NCI-H2107 treated with DMSO at 0.1 percent for 48 hours (cell line): ENCODE measurements at regions not wholly inside any gene's neighbourhood (a gene's known extent, or its start where the extent isn't known, plus 50 kb on each side); places are given as distances from the start of the nearest gene placed in this dataset.
"Not testable (repeated sequence)": the region's sequence is repeated elsewhere in the genome, so short reads cannot be mapped to it uniquely, and the experiment has no call there.

Experiments used
- DNase-seq: peaks from one replicate; lab custom pipeline; 2025; ENCODE audit not compliant: unreplicated experiment; lab: John Stamatoyannopoulos, UW

DNA sequence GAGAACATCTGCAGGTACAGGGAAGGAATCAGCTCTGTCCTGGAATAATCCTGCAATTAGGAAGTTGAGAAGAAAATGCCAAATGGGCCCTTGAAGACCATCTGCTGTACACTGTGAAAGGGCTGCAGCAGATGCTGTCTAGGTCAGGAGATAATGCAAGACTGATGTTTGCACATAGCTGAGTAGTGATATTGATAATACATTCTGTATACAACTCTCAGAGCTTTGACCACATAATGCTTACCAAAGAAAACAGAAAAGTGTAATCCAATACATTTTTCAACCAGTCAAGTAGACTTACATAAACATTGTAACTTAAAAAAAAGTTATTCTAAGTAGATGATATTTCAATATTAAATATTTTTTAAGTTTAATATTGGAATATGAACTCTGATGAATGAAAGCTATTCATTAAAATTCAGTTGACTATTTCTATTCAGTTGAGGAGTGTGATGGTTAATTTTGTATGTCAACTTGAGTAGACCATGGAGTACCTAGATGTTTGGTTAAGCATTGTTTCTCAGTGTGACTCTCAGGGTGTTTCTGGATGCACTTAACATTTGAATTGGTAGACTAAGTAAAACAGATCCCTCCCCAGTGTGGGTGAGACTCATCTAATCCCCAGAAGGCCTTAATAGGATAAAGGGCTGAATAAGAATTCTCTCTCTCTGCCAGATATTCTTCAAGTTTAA, 380.1 kb upstream of the PRR16 start:
- no peak for DNase-seq

DNA sequence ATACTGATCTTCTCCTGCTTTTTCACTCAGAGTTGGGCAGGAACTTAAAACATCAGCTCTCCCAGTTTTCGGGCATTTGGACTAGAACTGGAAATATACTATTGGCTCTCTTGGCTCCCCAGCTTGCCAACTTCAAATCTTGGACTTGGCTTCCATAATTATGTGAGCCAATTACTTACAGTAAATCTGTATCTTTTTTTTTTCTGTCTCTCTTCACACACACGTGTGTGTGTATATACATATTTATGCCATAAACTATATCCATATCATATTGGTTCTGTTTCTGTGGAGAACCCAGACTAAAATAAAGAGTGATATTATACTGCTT, 379.6 kb upstream of the PRR16 start:
- DNase-seq, result no peak

- no peak for DNase-seq
These were observed 378.0 kb upstream of the PRR16 start for GRCh38 chr5:120086081-120086480.

DNA sequence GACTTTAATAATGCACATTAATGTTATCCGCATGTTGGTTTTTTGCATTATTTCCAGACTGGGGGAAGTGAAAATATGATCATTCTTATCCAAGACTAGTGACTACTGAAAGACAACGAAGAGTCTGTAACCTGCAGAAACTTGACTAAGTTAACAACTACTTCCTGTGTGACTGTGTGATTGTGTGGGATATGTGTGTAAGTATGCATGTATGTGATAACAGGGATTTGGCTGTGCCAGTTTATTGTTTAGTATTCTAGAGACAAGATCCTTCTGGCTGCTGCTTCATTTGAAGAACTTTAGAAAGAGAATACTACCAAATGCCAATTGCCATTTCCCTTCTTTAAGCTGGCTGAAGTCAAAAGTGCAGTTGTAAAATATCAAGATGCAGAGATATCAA, 375.7 kb upstream of the PRR16 start:
- DNase-seq, result no peak

DNA sequence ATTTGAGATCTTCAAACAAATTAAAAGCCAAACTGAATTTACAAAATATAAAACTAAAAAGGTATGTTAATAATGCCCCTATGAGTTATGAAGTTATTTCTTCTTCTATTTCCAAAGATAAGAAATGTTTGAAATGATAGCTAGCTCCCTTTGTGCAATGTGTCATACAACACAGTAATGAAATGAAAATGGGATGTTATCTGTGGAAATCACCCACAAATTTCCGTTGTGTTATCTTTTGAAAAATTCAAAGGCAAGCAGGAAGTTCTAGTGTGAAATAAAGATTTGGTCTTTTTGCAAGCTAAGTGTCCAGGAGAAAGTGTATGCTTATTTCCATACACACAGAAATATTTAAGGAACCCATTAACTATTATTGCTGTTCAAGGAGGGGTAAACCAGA, 375.3 kb upstream of the PRR16 start:
- DNase-seq, result no peak

GRCh38 chr5:120091376-120091948, 372.6 kb upstream of the PRR16 start:
- DNase-seq, result no peak

DNA sequence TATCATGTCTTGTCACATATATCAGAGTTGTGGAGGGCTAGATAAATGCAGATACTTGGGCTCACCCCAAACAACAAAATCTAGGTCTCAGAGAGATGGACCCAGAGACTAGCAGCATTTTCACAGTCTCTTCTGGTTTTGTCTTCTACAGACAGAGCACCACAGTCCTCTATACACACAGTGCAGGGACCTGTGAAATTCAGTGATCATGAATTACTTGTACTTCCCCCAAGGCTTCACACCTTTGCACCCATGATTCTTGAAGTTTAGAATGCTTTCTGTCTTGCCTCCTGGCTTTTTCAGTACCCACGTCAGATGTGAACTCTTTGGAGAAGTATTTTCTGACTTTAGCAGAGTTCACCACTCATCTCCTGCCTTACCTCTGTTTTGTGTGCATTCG, 371.5 kb upstream of the PRR16 start:
- no peak for DNase-seq

- no peak for DNase-seq
These were observed 370.9 kb upstream of the PRR16 start for GRCh38 chr5:120093178-120093577.

DNA sequence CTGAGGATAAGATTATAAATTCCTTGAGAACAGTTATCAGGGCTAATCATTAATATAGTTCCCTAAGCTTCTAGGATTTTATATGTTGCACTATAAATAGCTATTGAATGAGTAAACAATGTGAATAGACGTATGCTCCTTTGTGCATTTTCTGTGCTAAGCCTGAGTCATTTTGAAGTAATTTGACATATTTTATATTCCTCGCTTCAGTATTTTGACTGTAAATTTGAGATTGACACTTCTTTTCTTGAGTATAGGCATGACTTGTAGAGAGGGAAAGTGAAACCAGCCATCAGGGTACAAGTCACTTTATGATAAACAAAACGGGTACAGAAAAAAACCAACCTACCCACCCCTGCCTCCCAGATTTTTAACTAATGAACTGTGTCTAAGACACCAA, 367.7 kb upstream of the PRR16 start:
- DNase-seq, result no peak

- DNase-seq, result no peak
These were observed 365.7 kb upstream of the PRR16 start for GRCh38 chr5:120098426-120098825.

GRCh38 chr5:120098902-120099535, 365.1 kb upstream of the PRR16 start:
- DNase-seq, result no peak

- no peak for DNase-seq
These were observed 362.3 kb upstream of the PRR16 start for GRCh38 chr5:120101771-120102170.

- DNase-seq, result no peak
These were observed 360.6 kb upstream of the PRR16 start for GRCh38 chr5:120103495-120103894.

- DNase-seq, result no peak
These were observed 357.1 kb upstream of the PRR16 start for GRCh38 chr5:120106912-120107525.

- no peak for DNase-seq
These were observed 355.4 kb upstream of the PRR16 start for GRCh38 chr5:120108586-120109248.

DNA sequence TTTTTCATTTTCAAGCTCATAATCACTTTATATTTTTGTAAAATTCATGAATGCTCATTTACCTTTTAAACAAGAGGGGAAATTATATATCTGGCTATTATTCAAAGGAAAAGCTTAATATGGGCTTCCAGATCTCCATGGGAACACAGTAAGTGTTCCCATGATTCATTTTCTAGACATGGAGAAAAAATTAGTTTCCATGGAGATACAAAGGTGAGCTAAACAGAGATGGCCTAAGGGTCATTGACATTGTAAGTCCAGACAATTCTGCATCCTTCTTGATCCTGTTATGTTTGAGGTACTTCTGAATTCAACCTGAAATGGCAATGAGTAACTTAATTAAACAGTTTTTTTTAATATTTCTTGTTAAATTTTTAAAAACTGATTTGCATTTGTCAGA, 341.4 kb upstream of the PRR16 start:
- no peak for DNase-seq

GRCh38 chr5:120124031-120124430, 340.1 kb upstream of the PRR16 start:
- no peak for DNase-seq

DNA sequence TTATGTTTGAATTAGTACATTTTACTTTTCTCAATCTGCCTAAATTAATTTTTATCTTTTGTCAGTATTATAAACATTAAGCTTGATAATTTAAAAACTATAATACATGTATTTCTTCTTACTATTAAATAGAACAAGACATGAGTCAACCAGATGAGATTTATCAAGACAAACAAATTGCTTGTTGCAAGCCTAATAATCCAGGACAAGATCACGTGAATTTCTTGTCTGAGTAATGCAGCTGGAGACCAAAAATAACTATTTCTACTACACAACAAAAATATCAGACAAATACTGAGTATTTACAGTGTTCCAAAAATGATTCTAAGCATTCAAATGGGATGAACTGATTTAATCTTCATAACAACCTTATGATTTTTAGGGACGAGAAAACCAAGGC, 339.1 kb upstream of the PRR16 start:
- DNase-seq, result no peak

DNA sequence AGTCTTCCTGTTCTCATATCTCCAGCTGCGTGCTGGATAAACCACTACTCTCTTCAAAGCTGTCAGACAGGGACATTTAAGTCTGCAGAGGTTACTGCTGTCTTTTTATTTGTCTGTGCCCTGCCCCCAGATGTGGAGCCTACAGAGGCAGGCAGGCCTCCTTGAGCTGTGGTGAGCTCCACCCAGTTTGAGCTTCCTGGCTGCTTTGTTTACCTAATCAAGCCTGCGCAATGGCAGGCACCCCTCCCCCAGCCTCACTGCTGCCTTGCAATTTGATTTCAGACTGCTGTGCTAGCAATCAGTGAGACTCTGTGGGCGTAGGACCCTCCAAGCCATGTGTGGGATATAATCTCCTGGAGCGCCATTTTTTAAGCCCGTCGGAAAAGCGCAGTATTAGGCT, 331.8 kb upstream of the PRR16 start:
- not testable (repeated sequence) for DNase-seq

- no peak for DNase-seq
These were observed 329.2 kb upstream of the PRR16 start for GRCh38 chr5:120134944-120135343.

DNA sequence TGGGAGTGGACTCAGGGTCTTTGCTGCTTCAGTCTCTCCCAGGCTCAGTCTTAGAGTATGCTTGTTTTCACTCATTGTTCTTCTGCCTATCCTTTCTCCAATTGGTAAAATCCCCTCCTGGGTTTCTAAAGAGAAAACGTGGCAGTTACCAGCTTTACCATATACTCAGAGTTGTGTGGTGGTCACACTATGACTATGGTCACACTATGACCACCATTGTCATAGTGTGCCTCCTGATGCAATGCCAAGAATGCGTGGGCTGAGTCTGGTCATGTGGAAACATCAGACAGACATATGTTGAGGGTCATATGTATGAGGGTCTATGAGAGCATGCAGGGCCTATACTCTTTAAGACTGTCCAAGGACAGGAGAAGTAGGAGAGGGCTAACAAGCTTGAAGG, 326.5 kb upstream of the PRR16 start:
- no peak for DNase-seq

DNA sequence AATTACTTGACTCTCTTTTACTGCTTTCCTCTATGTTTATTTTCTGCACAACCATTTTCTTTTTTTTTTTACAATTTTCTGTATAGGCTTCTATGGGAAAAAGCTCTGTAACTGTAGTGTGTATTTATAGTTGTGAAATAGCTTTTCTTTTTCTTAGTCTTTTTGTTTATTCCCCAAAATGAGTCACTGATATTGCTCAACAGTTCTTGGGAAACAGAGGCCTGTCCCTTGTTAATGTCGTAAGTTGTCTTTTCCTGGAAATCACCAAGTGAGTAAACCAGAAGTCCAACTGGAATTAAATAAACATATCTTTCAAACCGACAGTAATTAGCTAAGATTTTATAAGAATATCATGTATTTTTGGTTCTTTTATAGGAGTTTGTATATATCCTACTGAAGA, 325.1 kb upstream of the PRR16 start:
- no peak for DNase-seq
